GM12873 (cell line): ENCODE measurements at regions not wholly inside any gene's neighbourhood (a gene's known extent, or its start where the extent isn't known, plus 50 kb on each side); places are given as distances from the start of the nearest gene placed in this dataset.

ENCODE experiments used
- CTCF ChIP-seq: IDR thresholded peaks from 2 replicates; pipeline ENCODE4 v1.5.1; 2012; ENCODE audit warnings: low read depth, mild to moderate bottlenecking, moderate library complexity, low read length, control low read depth; ENCODE audit not compliant: insufficient read depth; ENCODE audit errors: missing control alignments

DNA sequence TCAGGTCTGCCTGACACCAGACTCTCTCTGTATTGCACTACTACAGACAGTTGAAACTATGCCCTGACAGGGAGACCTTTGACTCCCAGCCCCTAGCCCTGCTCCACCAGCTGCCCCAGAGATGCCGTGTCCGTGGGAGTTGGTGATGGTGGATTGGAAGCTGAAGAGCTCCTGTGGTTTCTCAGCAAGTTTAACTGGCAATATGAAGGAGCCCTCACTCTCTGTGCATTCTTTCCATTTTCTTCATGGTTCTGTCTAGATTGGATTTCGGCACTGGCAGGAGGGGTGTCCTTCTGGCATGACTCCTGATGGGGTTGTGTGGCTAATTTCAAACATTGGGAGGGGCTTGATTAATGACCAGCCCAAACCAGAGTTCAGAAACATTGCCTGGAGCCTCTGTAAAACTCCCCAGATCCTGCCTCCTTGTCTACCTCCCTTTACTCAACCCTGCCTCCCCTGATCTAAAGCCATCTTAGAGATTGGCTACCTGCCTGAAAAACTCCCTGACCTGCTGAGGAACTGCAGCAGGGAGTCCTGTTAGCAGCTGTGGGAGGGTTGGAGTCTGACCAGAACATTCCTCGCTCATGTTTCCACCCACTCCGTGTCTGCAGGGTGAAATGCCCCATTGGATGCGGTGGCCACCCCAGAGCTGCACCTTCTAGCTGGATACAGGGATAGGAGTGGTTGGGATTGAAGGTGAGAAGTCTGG is 206.9 kb upstream of the SPRED2 start:
- TF ChIP-seq CTCF: no peak

DNA sequence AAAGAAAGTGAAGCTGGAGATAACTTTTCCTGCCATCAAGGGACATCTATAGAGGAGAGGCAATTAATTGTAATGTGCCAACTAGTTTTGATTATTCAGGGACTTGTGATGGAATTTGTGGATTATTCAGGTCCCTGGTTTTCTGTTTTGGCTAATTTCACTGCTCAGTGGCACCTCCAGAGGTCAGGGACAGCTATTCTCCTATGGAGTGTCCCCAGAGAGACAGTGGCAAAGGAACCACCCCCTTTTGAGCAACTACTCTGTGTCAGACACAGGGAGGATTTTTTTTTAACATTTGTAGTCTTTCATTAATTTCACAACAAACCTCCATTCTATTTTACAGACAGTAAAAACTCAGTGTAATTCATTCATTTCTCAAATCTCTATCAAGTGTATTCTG is 206.0 kb upstream of the SPRED2 start:
- TF ChIP-seq CTCF: peak; percentile 40

- no peak for TF ChIP-seq CTCF
Observed at GRCh38 chr2:65636813-65637483, 204.5 kb upstream of the SPRED2 start.

- TF ChIP-seq CTCF: no peak
Observed at GRCh38 chr2:65636024-65636423, 203.6 kb upstream of the SPRED2 start.

DNA sequence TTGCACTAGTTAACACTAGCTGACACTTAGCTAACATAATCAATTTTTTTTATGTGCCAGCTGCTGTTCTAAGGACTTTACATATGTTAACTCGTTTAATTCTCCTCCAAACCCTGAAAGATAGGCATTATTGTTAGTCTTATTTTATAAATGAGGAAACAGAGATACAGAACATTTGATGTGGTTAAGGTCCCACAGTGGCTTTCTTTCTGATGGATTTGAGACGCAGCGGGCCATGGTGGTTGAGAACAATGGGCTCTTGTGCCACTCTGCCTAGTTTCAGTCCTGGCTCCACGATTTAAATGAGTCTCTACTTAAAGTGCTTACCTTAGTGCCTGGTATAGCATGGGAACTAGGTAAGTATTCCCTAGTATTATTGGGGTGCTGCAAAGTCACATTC is 201.9 kb upstream of the SPRED2 start:
- no peak for TF ChIP-seq CTCF

DNA sequence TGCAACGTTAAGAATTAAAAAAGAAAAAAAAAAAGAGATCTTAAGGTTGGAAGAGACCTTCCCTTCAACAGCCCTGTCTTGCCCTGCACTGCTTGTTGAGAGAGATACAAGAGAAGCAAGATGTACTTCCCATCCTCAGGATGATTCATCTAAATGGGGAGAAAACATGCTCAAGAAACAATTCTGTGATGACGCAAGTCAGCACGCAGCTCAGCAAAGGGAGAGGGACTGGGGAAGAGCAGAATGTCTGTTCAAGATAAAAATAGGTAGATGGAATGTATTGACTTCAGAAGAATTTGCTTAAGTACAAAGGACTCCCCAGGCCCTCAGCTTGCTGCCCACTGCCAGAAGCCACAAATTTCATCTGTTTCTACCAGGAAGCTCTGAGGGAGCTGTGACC is 198.2 kb upstream of the SPRED2 start:
- no peak for TF ChIP-seq CTCF

GRCh38 chr2:65628156-65628555 is 195.8 kb upstream of the SPRED2 start:
- no peak for TF ChIP-seq CTCF
